Thoracic aorta (tissue), 2 donors: ENCODE measurements at regions not wholly inside any gene's neighbourhood (a gene's known extent, or its start where the extent isn't known, plus 50 kb on each side); places are given as distances from the start of the nearest gene placed in this dataset.

ENCODE experiments used
- ATAC-seq: fragments of 150-250 bp; one replicate; pipeline ENCODE4 v1.8.0; 2017; ENCODE audit warnings: low read depth; ENCODE audit not compliant: insufficient number of reproducible peaks, low FRiP score
- DNase-seq: peaks from one replicate; pipeline ENCODE4 v3.0.0-alpha.2; 2020; ENCODE audit warnings: low spot score
- H3K27ac ChIP-seq, 2 donors: fragments of 200-600 bp; sonication (generic); 1 replicate in 1 of 2; 2 replicates in 1 of 2; pipeline ENCODE4 v1.5.1; 2016; ENCODE audit warnings: mild to moderate bottlenecking in 2 of 2, moderate library complexity in 2 of 2
- H3K27me3 ChIP-seq: fragments of 200-600 bp; sonication (generic); replicated peaks from 2 replicates; pipeline ENCODE4 v1.6.0; 2016; ENCODE audit warnings: mild to moderate bottlenecking; ENCODE audit not compliant: insufficient read depth
- H3K36me3 ChIP-seq: fragments of 200-600 bp; sonication (generic); one replicate; pipeline ENCODE4 v1.5.1; 2016
- H3K4me1 ChIP-seq, 2 donors: fragments of 200-600 bp; sonication (generic); 1 replicate in 1 of 2; 2 replicates in 1 of 2; pipeline versions ENCODE4 v1.5.1 to v1.6.0; 2016; ENCODE audit warnings: low read depth in 2 of 2, mild to moderate bottlenecking in 1 of 2; ENCODE audit not compliant: control insufficient read depth in 1 of 2
- H3K4me3 ChIP-seq: fragments of 200-600 bp; sonication (generic); 2 replicates; pipeline ENCODE4 v1.5.1; 2016; ENCODE audit warnings: mild to moderate bottlenecking
- H3K9me3 ChIP-seq: fragments of 200-600 bp; sonication (generic); 2 replicates; pipeline ENCODE4 v1.5.1; 2016
- CTCF ChIP-seq: fragments of 200-600 bp; sonication (generic); IDR thresholded peaks from one replicate; pipeline ENCODE4 v1.5.1; 2019; ENCODE audit warnings: antibody characterized with exemption

- TF ChIP-seq CTCF, result no peak
- ATAC-seq (no peak), DNase-seq (no peak)
- Histone ChIP-seq H3K36me3 (no peaks in the 10 kb centered on the region), H3K4me1 (no peaks in the 10 kb centered on the region), H3K4me3 (no peak overlapping the region), H3K9me3 (no peaks in the 10 kb centered on the region), H3K27me3 (no peaks in the 10 kb centered on the region), H3K27ac (no peak overlapping the region)
Measured at GRCh38 chr3:72630327-72630968, 217.8 kb downstream of the SHQ1 start.

- H3K4me3 ChIP-seq, result no peak overlapping the region
- H3K27ac ChIP-seq, result no peak overlapping the region
- DNase-seq, result no peak
- H3K9me3 ChIP-seq, result no peaks in the 10 kb centered on the region
- ATAC-seq, result no peak
- no peaks in the 10 kb centered on the region for H3K27me3 ChIP-seq
- H3K36me3 ChIP-seq, result no peaks in the 10 kb centered on the region
- no peaks in the 10 kb centered on the region for H3K4me1 ChIP-seq
- no peak for TF ChIP-seq CTCF
Measured at GRCh38 chr3:72629191-72629631, 219.0 kb downstream of the SHQ1 start.

GRCh38 chr3:72628065-72628464 is 220.2 kb downstream of the SHQ1 start:
- Histone ChIP-seq H3K9me3 (no peaks in the 10 kb centered on the region), H3K27ac (no peak overlapping the region), H3K36me3 (no peaks in the 10 kb centered on the region), H3K27me3 (no peaks in the 10 kb centered on the region), H3K4me1 (no peaks in the 10 kb centered on the region), H3K4me3 (no peak overlapping the region)
- no peak for ATAC-seq
- no peak for DNase-seq
- no peak for TF ChIP-seq CTCF

GRCh38 chr3:72627271-72627670 is 221.0 kb downstream of the SHQ1 start:
- Histone ChIP-seq H3K4me3 (no peak overlapping the region), H3K27ac (no peak overlapping the region), H3K4me1 (no peaks in the 10 kb centered on the region), H3K9me3 (no peaks in the 10 kb centered on the region), H3K27me3 (no peaks in the 10 kb centered on the region), H3K36me3 (no peaks in the 10 kb centered on the region)
- no peak for ATAC-seq
- TF ChIP-seq CTCF, result no peak
- no peak for DNase-seq

- H3K4me1 ChIP-seq, result no peaks in the 10 kb centered on the region
- H3K27ac ChIP-seq, result no peak overlapping the region
- no peak overlapping the region for H3K4me3 ChIP-seq
- no peaks in the 10 kb centered on the region for H3K36me3 ChIP-seq
- ATAC-seq (no peak), DNase-seq (no peak)
- no peaks in the 10 kb centered on the region for H3K27me3 ChIP-seq
- no peak for TF ChIP-seq CTCF
- H3K9me3 ChIP-seq, result no peaks in the 10 kb centered on the region
Measured at GRCh38 chr3:72625602-72626337, 222.5 kb downstream of the SHQ1 start.
